Natural killer cell (primary cell): ENCODE measurements at regions not wholly inside any gene's neighbourhood (a gene's known extent, or its start where the extent isn't known, plus 50 kb on each side); places are given as distances from the start of the nearest gene placed in this dataset.
"Not testable (repeated sequence)": the region's sequence is repeated elsewhere in the genome, so short reads cannot be mapped to it uniquely, and the experiment has no call there.

Experiments used
- ATAC-seq, 3 donors: fragments of 150-1000 bp in 2 of 3; fragments of 200-7000 bp in 1 of 3; cut with Tn5 transposase; 1 replicate in 1 of 3; 2 replicates in 2 of 3; pipeline ENCODE4 v1.10.0; 2021; ENCODE audit warnings: mild to moderate bottlenecking in 2 of 3, moderate library complexity in 2 of 3
- DNase-seq, 2 donors: peaks; one replicate each; pipeline versions ENCODE4 v3.0.0 to v3.0.0-alpha.2; 2013 to 2021; ENCODE audit warnings: mixed read lengths in 1 of 2
- H3K27ac ChIP-seq: one replicate; pipeline ENCODE4 v1.5.1; 2013; ENCODE audit warnings: mild to moderate bottlenecking, low read length
- H3K27me3 ChIP-seq: one replicate; pipeline ENCODE4 v1.6.1; 2013; ENCODE audit warnings: low read length; ENCODE audit not compliant: control insufficient read depth, insufficient read depth
- H3K36me3 ChIP-seq: one replicate; pipeline ENCODE4 v1.6.1; 2013; ENCODE audit warnings: low read length; ENCODE audit not compliant: control insufficient read depth, insufficient read depth
- H3K4me1 ChIP-seq: one replicate; pipeline ENCODE4 v1.6.1; 2013; ENCODE audit warnings: low read length; ENCODE audit not compliant: control insufficient read depth, insufficient read depth
- H3K4me3 ChIP-seq: one replicate; pipeline ENCODE4 v1.5.1; 2013; ENCODE audit warnings: low read length
- H3K9me3 ChIP-seq: one replicate; pipeline ENCODE4 v1.6.1; 2013; ENCODE audit warnings: low read length; ENCODE audit not compliant: control insufficient read depth, insufficient read depth
- H3K27ac Mint-ChIP-seq, 2 donors: one replicate each; pipeline ENCODE4 v1.8.0; 2022; ENCODE audit warnings: mild to moderate bottlenecking in 2 of 2, mixed read lengths in 2 of 2, moderate library complexity in 1 of 2
- H3K27me3 Mint-ChIP-seq, 2 donors: one replicate each; pipeline ENCODE4 v1.8.0; 2022; ENCODE audit warnings: low read depth in 2 of 2, mixed read lengths in 2 of 2
- H3K36me3 Mint-ChIP-seq: one replicate; pipeline ENCODE4 v1.8.0; 2022; ENCODE audit warnings: mixed read lengths
- H3K4me1 Mint-ChIP-seq, 2 donors: one replicate each; pipeline ENCODE4 v1.8.0; 2022; ENCODE audit warnings: mixed read lengths in 2 of 2
- H3K4me3 Mint-ChIP-seq: one replicate; pipeline ENCODE4 v1.8.0; 2022; ENCODE audit warnings: mild to moderate bottlenecking, moderate library complexity, mixed read lengths
- H3K9me3 Mint-ChIP-seq, 2 donors: one replicate each; pipeline ENCODE4 v1.8.0; 2022; ENCODE audit warnings: mixed read lengths in 2 of 2
- WGBS: methylation state at CpG from one replicate; pipeline ENCODE4 v1.1.7; 2013; ENCODE audit warnings: missing lambda C conversion rate; ENCODE audit not compliant: insufficient coverage; 5-methylcytosine and 5-hydroxymethylcytosine counted together
- intact Hi-C: fragments of 100-400 bp; cut with micrococcal nuclease; formaldehyde crosslinking; loops from one replicate; pipeline ENCODE4 v1.14.2; 2022

DNA sequence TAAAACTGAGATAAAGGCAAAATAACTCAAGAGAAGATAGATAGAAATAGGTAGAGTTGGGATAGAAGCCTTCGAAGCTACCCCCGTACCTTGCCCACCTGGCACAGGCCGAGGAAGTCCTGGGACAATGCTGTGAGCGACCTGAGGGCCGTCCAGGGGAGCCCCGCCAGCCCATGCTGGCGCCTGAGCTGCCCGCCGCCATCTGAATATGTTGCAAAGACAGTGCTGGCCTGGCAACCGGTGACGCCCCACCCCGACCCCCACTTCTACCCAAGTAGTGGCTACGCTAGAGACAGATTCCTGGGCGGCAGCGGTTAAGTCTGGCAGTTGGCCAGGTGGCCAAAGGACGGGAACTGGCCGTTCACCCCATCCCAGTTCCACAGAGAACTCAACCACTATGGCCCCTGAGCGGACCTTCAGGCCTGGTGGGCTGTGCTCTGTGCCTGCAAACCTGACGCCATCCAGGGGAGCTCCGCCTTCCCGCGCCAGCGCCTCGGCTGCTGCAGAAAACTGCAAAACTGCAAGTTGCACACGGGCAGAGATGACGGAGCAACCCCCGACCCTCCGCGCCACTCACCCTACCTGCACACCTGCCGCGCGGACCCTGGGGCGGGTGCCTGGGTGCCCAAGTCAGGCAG lies 866.2 kb downstream of the SPATA31A1 start:
- H3K27ac ChIP-seq, intact Hi-C loops, ATAC-seq, H3K4me3 ChIP-seq, H3K9me3 ChIP-seq, H3K27me3 ChIP-seq, H3K9me3 Mint-ChIP-seq, H3K4me1 ChIP-seq, H3K36me3 Mint-ChIP-seq, H3K4me3 Mint-ChIP-seq, DNase-seq, H3K4me1 Mint-ChIP-seq, H3K36me3 ChIP-seq, H3K27me3 Mint-ChIP-seq, H3K27ac Mint-ChIP-seq: not testable (repeated sequence)
- whole genome bisulfite sequencing = 59% methylated on average over 8 of the region's 33 CpGs

DNA sequence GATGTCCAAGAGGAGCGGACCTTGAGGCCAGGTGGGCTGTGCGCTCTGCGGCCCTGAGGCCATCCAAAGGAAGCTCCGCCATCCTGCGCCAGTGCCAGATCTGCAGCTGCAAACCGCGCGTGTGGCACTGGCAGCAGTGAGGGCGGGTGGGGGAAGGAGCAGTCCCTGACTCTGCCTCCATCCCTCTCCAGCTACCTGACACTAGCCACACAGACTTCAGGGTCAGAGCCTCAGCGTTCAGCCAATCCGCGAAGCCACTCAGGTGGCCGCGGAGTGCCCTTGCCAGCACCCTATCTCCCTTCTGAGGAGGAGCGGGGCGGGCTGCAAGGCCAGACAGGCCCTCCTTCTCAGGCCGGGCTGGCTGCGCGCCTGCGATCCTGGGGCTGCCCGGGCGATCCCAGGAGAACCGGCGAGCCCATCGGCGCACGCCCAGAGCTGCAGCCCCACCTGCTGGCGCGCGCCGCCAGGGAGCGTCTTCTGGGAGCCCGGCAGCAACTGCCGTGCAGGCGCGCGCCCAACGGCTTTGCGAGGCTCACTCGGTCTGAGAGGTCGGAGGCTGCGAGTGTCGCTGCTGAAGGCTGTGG lies 867.2 kb downstream of the SPATA31A1 start:
- not testable (repeated sequence) for H3K36me3 ChIP-seq, H3K4me3 ChIP-seq
- under 1% methylated on average over 31 of the region's 43 CpGs for WGBS

DNA sequence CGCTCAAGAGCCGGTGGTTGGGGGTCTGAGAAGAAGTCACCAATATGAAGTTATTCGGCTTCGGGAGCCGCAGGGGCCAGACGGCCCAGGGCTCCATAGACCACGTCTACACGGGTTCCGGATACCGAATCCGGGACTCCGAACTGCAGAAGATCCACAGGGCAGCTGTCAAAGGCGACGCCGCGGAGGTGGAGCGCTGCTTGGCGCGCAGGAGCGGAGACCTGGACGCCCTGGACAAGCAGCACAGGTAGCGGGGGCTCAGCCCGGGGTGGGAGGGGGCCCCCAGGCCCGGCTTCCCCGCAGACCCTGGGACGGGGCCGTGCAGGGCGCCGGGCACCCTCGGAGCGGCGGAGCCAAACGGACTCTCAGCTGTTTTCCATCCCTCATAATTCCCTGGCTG lies 867.9 kb downstream of the SPATA31A1 start:
- intact Hi-C loops, H3K36me3 ChIP-seq, ATAC-seq, H3K27me3 ChIP-seq, H3K9me3 Mint-ChIP-seq, H3K36me3 Mint-ChIP-seq, H3K4me3 Mint-ChIP-seq, H3K9me3 ChIP-seq, H3K27ac Mint-ChIP-seq, H3K4me1 ChIP-seq, H3K4me3 ChIP-seq, H3K27ac ChIP-seq, H3K4me1 Mint-ChIP-seq, H3K27me3 Mint-ChIP-seq: not testable (repeated sequence)
- no CpG with 5 or more reads among the region's 33 CpGs for WGBS
- peak in 1 of 2 donors; percentile 14 for DNase-seq

More for the DNA sequence above, 867.2 kb downstream of the SPATA31A1 start:
- H3K9me3 ChIP-seq, H3K4me1 Mint-ChIP-seq, H3K27me3 Mint-ChIP-seq, H3K4me1 ChIP-seq, ATAC-seq, H3K27ac Mint-ChIP-seq, intact Hi-C loops, H3K36me3 Mint-ChIP-seq, H3K27ac ChIP-seq, DNase-seq, H3K27me3 ChIP-seq, H3K4me3 Mint-ChIP-seq, H3K9me3 Mint-ChIP-seq: not testable (repeated sequence)
